Activated CD8-positive, alpha-beta T cell treated with anti-CD3 and anti-CD28 coated beads, Interleukin-2, amount 10 ng/mL, durations not matched to agents 7 days and 5 days (primary cell): ENCODE measurements at regions not wholly inside any gene's neighbourhood (a gene's known extent, or its start where the extent isn't known, plus 50 kb on each side); places are given as distances from the start of the nearest gene placed in this dataset.

Experiments used
- ATAC-seq: fragments of 150-1000 bp; cut with Tn5 transposase; one replicate; pipeline ENCODE4 v1.10.0; 2021; ENCODE audit warnings: moderate library complexity
- CTCF ChIA-PET: fragments of 350-600 bp; sonication (Branson Sonifier 250); formaldehyde crosslinking; loops from one replicate; lab custom pipeline; 2021; ENCODE audit warnings: antibody characterized with exemption; lab: Charles Lee
- POLR2A ChIA-PET: fragments of 350-600 bp; sonication (Branson Sonifier 250); formaldehyde crosslinking; loops from one replicate; lab custom pipeline; 2021; ENCODE audit warnings: antibody characterized with exemption; lab: Charles Lee
- DNase-seq: peaks from one replicate; pipeline ENCODE4 v3.0.0-alpha.2; 2020
- H3K27ac Mint-ChIP-seq: one replicate; pipeline ENCODE4 v1.8.0; 2021; ENCODE audit warnings: mild to moderate bottlenecking, mixed read lengths
- H3K27me3 Mint-ChIP-seq: one replicate; pipeline ENCODE4 v1.8.0; 2021; ENCODE audit warnings: low read depth, mixed read lengths
- H3K36me3 Mint-ChIP-seq: one replicate; pipeline ENCODE4 v1.8.0; 2021; ENCODE audit warnings: low read depth, mixed read lengths
- H3K4me1 Mint-ChIP-seq: one replicate; pipeline ENCODE4 v1.8.0; 2021; ENCODE audit warnings: low read depth, mixed read lengths
- H3K4me3 Mint-ChIP-seq: one replicate; pipeline ENCODE4 v1.8.0; 2021; ENCODE audit warnings: mild to moderate bottlenecking, mixed read lengths
- H3K9me3 Mint-ChIP-seq: one replicate; pipeline ENCODE4 v1.8.0; 2022; ENCODE audit warnings: mixed read lengths; ENCODE audit not compliant: insufficient read depth

- ATAC-seq (no peak), DNase-seq (no peak)
- Mint-ChIP-seq H3K4me1 (no peaks in the 10 kb centered on the region), H3K27ac (no peak overlapping the region), H3K27me3 (no peaks in the 10 kb centered on the region), H3K36me3 (no peaks in the 10 kb centered on the region), H3K4me3 (no peak overlapping the region), H3K9me3 (no peaks in the 10 kb centered on the region)
- CTCF ChIA-PET = interaction anchor here (1.3 kb wide), 1 partner anchor 324 kb away, joined by 3 read pairs; no protein-coding TSS in a partner anchor
- POLR2A ChIA-PET = no interaction called here
Measured at GRCh38 chr5:38766151-38766550, 79.7 kb upstream of the OSMR start.

- Mint-ChIP-seq H3K4me1 (no peaks in the 10 kb centered on the region), H3K36me3 (no peaks in the 10 kb centered on the region), H3K9me3 (no peaks in the 10 kb centered on the region), H3K27ac (no peak overlapping the region), H3K4me3 (no peak overlapping the region), H3K27me3 (no peaks in the 10 kb centered on the region)
- ChIA-PET CTCF (no interaction called here), POLR2A (no interaction called here)
- no peak for ATAC-seq
- no peak for DNase-seq
Measured at GRCh38 chr5:38768412-38769211, 77.2 kb upstream of the OSMR start.

- POLR2A ChIA-PET = no interaction called here
- no peak for ATAC-seq
- no peaks in the 10 kb centered on the region for H3K36me3 Mint-ChIP-seq
- H3K9me3 Mint-ChIP-seq = no peaks in the 10 kb centered on the region
- no peak for DNase-seq
- no peak overlapping the region for H3K4me3 Mint-ChIP-seq
- no peaks in the 10 kb centered on the region for H3K4me1 Mint-ChIP-seq
- H3K27me3 Mint-ChIP-seq = peaks cover under 1% of the 10 kb centered on the region
- CTCF ChIA-PET = interaction anchor here (0.6 kb wide), 1 partner anchor 124 kb away, joined by 3 read pairs; no protein-coding TSS in a partner anchor
- H3K27ac Mint-ChIP-seq = no peak overlapping the region
Measured at GRCh38 chr5:38772471-38772870, 73.3 kb upstream of the OSMR start.

GRCh38 chr5:38775218-38775840 lies 70.5 kb upstream of the OSMR start:
- Mint-ChIP-seq H3K9me3 (no peaks in the 10 kb centered on the region), H3K36me3 (no peaks in the 10 kb centered on the region), H3K27me3 (peaks cover 2% of the 10 kb centered on the region), H3K4me1 (no peaks in the 10 kb centered on the region), H3K4me3 (no peak overlapping the region), H3K27ac (no peak overlapping the region)
- POLR2A ChIA-PET = no interaction called here
- CTCF ChIA-PET = interaction anchor here (1.6 kb wide), 1 partner anchor 509 kb away, joined by 3 read pairs; no protein-coding TSS in a partner anchor
- DNase-seq (no peak), ATAC-seq (no peak)

- no peaks in the 10 kb centered on the region for H3K4me1 Mint-ChIP-seq
- H3K27ac Mint-ChIP-seq = no peak overlapping the region
- H3K27me3 Mint-ChIP-seq = peaks cover 2% of the 10 kb centered on the region
- no peak overlapping the region for H3K4me3 Mint-ChIP-seq
- no peaks in the 10 kb centered on the region for H3K9me3 Mint-ChIP-seq
- no peak for ATAC-seq
- no peaks in the 10 kb centered on the region for H3K36me3 Mint-ChIP-seq
- CTCF ChIA-PET = no interaction called here
- POLR2A ChIA-PET = no interaction called here
- DNase-seq = no peak
Measured at GRCh38 chr5:38776149-38776896, 69.5 kb upstream of the OSMR start.

GRCh38 chr5:38777111-38777510 lies 68.7 kb upstream of the OSMR start:
- Mint-ChIP-seq H3K4me3 (no peak overlapping the region), H3K4me1 (no peaks in the 10 kb centered on the region), H3K9me3 (no peaks in the 10 kb centered on the region), H3K27me3 (peaks cover 4% of the 10 kb centered on the region), H3K36me3 (no peaks in the 10 kb centered on the region), H3K27ac (no peak overlapping the region)
- DNase-seq (no peak), ATAC-seq (no peak)
- POLR2A ChIA-PET = no interaction called here
- CTCF ChIA-PET = no interaction called here

- H3K4me1 Mint-ChIP-seq = no peaks in the 10 kb centered on the region
- POLR2A ChIA-PET = no interaction called here
- no peak overlapping the region for H3K27ac Mint-ChIP-seq
- CTCF ChIA-PET = interaction anchor here (0.9 kb wide), 1 partner anchor 30 kb away, joined by 3 read pairs; no protein-coding TSS in a partner anchor
- peaks cover 4% of the 10 kb centered on the region for H3K27me3 Mint-ChIP-seq
- no peak for ATAC-seq
- no peak for DNase-seq
- no peak overlapping the region for H3K4me3 Mint-ChIP-seq
- H3K36me3 Mint-ChIP-seq = no peaks in the 10 kb centered on the region
- H3K9me3 Mint-ChIP-seq = no peaks in the 10 kb centered on the region
Measured at GRCh38 chr5:38780316-38780715, 65.5 kb upstream of the OSMR start.

GRCh38 chr5:38780945-38781344 lies 64.9 kb upstream of the OSMR start:
- DNase-seq (no peak), ATAC-seq (no peak)
- ChIA-PET POLR2A (no interaction called here), CTCF (no interaction called here)
- Mint-ChIP-seq H3K4me1 (no peaks in the 10 kb centered on the region), H3K27ac (no peak overlapping the region), H3K36me3 (no peaks in the 10 kb centered on the region), H3K27me3 (peaks cover 4% of the 10 kb centered on the region), H3K4me3 (no peak overlapping the region), H3K9me3 (no peaks in the 10 kb centered on the region)

- Mint-ChIP-seq H3K4me1 (no peaks in the 10 kb centered on the region), H3K27ac (no peak overlapping the region), H3K9me3 (no peaks in the 10 kb centered on the region), H3K27me3 (peaks cover 4% of the 10 kb centered on the region), H3K4me3 (no peak overlapping the region), H3K36me3 (no peaks in the 10 kb centered on the region)
- DNase-seq = no peak
- ChIA-PET POLR2A (no interaction called here), CTCF (interaction anchor here (1.6 kb wide), 2 partner anchors 28 to 49 kb away, joined by 3 read pairs; no protein-coding TSS in a partner anchor)
- no peak for ATAC-seq
Measured at GRCh38 chr5:38782180-38782835, 63.5 kb upstream of the OSMR start.

- peaks cover 2% of the 10 kb centered on the region for H3K27me3 Mint-ChIP-seq
- H3K36me3 Mint-ChIP-seq = no peaks in the 10 kb centered on the region
- POLR2A ChIA-PET = no interaction called here
- DNase-seq (no peak), ATAC-seq (no peak)
- CTCF ChIA-PET = interaction anchor here (1.6 kb wide), 2 partner anchors 27 to 49 kb away, joined by 3 read pairs; no protein-coding TSS in a partner anchor
- H3K27ac Mint-ChIP-seq = no peak overlapping the region
- no peaks in the 10 kb centered on the region for H3K9me3 Mint-ChIP-seq
- no peaks in the 10 kb centered on the region for H3K4me1 Mint-ChIP-seq
- no peak overlapping the region for H3K4me3 Mint-ChIP-seq
Measured at GRCh38 chr5:38783011-38783561, 62.7 kb upstream of the OSMR start.

- POLR2A ChIA-PET = no interaction called here
Measured at GRCh38 chr5:38789134-38789533, 56.7 kb upstream of the OSMR start.

More at GRCh38 chr5:38789134-38789533, 56.7 kb upstream of the OSMR start:
- no peaks in the 10 kb centered on the region for H3K36me3 Mint-ChIP-seq
- peaks cover 13% of the 10 kb centered on the region for H3K27me3 Mint-ChIP-seq
- no peak for ATAC-seq
- H3K27ac Mint-ChIP-seq = no peak overlapping the region
- no peak overlapping the region for H3K4me3 Mint-ChIP-seq
- CTCF ChIA-PET = no interaction called here
- DNase-seq = no peak
- no peaks in the 10 kb centered on the region for H3K9me3 Mint-ChIP-seq
- no peaks in the 10 kb centered on the region for H3K4me1 Mint-ChIP-seq
